CD4-positive, alpha-beta memory T cell (primary cell): ENCODE measurements at regions not wholly inside any gene's neighbourhood (a gene's known extent, or its start where the extent isn't known, plus 50 kb on each side); places are given as distances from the start of the nearest gene placed in this dataset.
"Not testable (repeated sequence)": the region's sequence is repeated elsewhere in the genome, so short reads cannot be mapped to it uniquely, and the experiment has no call there.

Experiments
- CTCF ChIA-PET: fragments of 350-600 bp; sonication (Branson Sonifier 250); formaldehyde crosslinking; loops from one replicate; lab custom pipeline; 2021; ENCODE audit warnings: inconsistent platforms; ENCODE audit not compliant: partially characterized antibody; lab: Charles Lee
- POLR2A ChIA-PET: fragments of 350-600 bp; sonication (Branson Sonifier 250); formaldehyde crosslinking; loops from one replicate; lab custom pipeline; 2021; ENCODE audit not compliant: partially characterized antibody; lab: Charles Lee
- DNase-seq, 5 donors: peaks; one replicate each; pipeline versions ENCODE4 v3.0.0 to v3.0.0-alpha.2; 2020 to 2022; ENCODE audit warnings: mixed read lengths in 1 of 5
- H3K27ac ChIP-seq: one replicate; pipeline ENCODE4 v1.7.0; 2013; ENCODE audit warnings: low read depth, low read length
- H3K27me3 ChIP-seq: 2 replicates; pipeline ENCODE4 v1.7.0; 2013; ENCODE audit warnings: mild to moderate bottlenecking, low read length, moderate library complexity; ENCODE audit not compliant: insufficient read depth
- H3K36me3 ChIP-seq: 2 replicates; pipeline ENCODE4 v1.7.0; 2013; ENCODE audit warnings: mild to moderate bottlenecking, low read length, moderate library complexity; ENCODE audit not compliant: insufficient read depth
- H3K4me1 ChIP-seq: 2 replicates; pipeline ENCODE4 v1.7.0; 2013; ENCODE audit warnings: mild to moderate bottlenecking, low read length, moderate library complexity; ENCODE audit not compliant: insufficient read depth
- H3K4me3 ChIP-seq, 2 donors: one replicate each; pipeline ENCODE4 v1.7.0; 2013; ENCODE audit warnings: low read length in 2 of 2, mild to moderate bottlenecking in 1 of 2
- H3K9me3 ChIP-seq, 2 donors: one replicate each; pipeline ENCODE4 v1.7.0; 2013; ENCODE audit warnings: low read length in 2 of 2, control low read depth in 1 of 2; ENCODE audit not compliant: control insufficient read depth in 1 of 2
- H3K27ac Mint-ChIP-seq, 7 donors: one replicate each; pipeline ENCODE4 v1.8.0; 2020 to 2021; ENCODE audit warnings: mixed read lengths in 7 of 7, mild to moderate bottlenecking in 6 of 7, inconsistent platforms in 3 of 7, moderate library complexity in 3 of 7
- H3K27me3 Mint-ChIP-seq, 2 donors: one replicate each; pipeline ENCODE4 v1.8.0; 2020 to 2021; ENCODE audit warnings: mixed read lengths in 2 of 2
- H3K36me3 Mint-ChIP-seq, 2 donors: one replicate each; pipeline ENCODE4 v1.8.0; 2020 to 2021; ENCODE audit warnings: mixed read lengths in 2 of 2, inconsistent platforms in 1 of 2, mild to moderate bottlenecking in 1 of 2
- H3K4me1 Mint-ChIP-seq, 4 donors: one replicate each; pipeline ENCODE4 v1.8.0; 2020 to 2021; ENCODE audit warnings: mixed read lengths in 4 of 4, mild to moderate bottlenecking in 1 of 4
- H3K4me3 Mint-ChIP-seq, 8 donors: one replicate each; pipeline ENCODE4 v1.8.0; 2020 to 2021; ENCODE audit warnings: mixed read lengths in 8 of 8, mild to moderate bottlenecking in 7 of 8, moderate library complexity in 6 of 8, inconsistent platforms in 3 of 8
- H3K9me3 Mint-ChIP-seq, 8 donors: one replicate each; pipeline ENCODE4 v1.8.0; 2020 to 2021; ENCODE audit warnings: mixed read lengths in 8 of 8, mild to moderate bottlenecking in 5 of 8, inconsistent platforms in 3 of 8, moderate library complexity in 1 of 8
- intact Hi-C: fragments of 100-400 bp; cut with micrococcal nuclease; formaldehyde crosslinking; loops from one replicate; pipeline ENCODE4 v1.15.1; 2023

- H3K9me3 ChIP-seq: no peaks in the 10 kb centered on the region
- ChIA-PET POLR2A (no interaction called here), CTCF (no interaction called here)
- Mint-ChIP-seq H3K9me3 (peaks cover 0 to 8% (median 1%) of the 10 kb centered on the region in 8 donors), H3K27ac (no peak overlapping the region), H3K4me3 (no peak overlapping the region), H3K36me3 (no peaks in the 10 kb centered on the region), H3K4me1 (no peaks in the 10 kb centered on the region), H3K27me3 (no peaks in the 10 kb centered on the region)
- H3K4me1 ChIP-seq: no peaks in the 10 kb centered on the region
- no peak for DNase-seq
- intact Hi-C loops: no loop called here
- H3K4me3 ChIP-seq: no peak overlapping the region
- H3K27me3 ChIP-seq: no peaks in the 10 kb centered on the region
- no peak overlapping the region for H3K27ac ChIP-seq
- no peaks in the 10 kb centered on the region for H3K36me3 ChIP-seq
Measured at GRCh38 chr2:183950673-183951072, 647.7 kb upstream of the ZNF804A start.

GRCh38 chr2:183951630-183952029 is 646.7 kb upstream of the ZNF804A start:
- H3K36me3 Mint-ChIP-seq: no peaks in the 10 kb centered on the region
- ChIA-PET POLR2A (no interaction called here), CTCF (no interaction called here)
- no peaks in the 10 kb centered on the region for H3K27me3 ChIP-seq
- H3K27ac ChIP-seq: no peak overlapping the region
- H3K4me3 ChIP-seq: no peak overlapping the region
- DNase-seq: no peak
- no peaks in the 10 kb centered on the region for H3K36me3 ChIP-seq
- H3K27me3 Mint-ChIP-seq: no peaks in the 10 kb centered on the region
- peaks cover 0 to 9% (median 1%) of the 10 kb centered on the region in 8 donors for H3K9me3 Mint-ChIP-seq
- no peaks in the 10 kb centered on the region for H3K4me1 Mint-ChIP-seq
- intact Hi-C loops: no loop called here
- H3K4me3 Mint-ChIP-seq: no peak overlapping the region
- H3K27ac Mint-ChIP-seq: no peak overlapping the region
- no peaks in the 10 kb centered on the region for H3K9me3 ChIP-seq
- H3K4me1 ChIP-seq: no peaks in the 10 kb centered on the region

DNA sequence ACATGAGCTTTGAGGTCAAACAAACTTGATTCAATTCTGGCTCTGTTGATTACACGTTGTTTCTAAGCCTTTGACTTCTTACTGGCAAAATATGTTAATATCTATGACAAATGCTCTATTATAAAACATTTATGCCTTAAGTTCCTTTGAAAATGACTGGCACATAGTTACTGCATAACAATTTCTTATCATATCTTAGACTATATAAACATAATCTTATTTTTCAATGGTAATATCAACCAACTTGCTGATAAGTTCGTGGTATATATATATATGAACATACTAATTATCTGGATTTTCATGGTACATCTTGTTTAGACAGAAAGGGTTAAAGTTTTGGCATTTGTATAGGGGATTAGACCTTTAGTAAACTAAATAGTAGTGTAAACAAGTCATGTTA is 645.6 kb upstream of the ZNF804A start:
- intact Hi-C loops: no loop called here
- H3K4me3 ChIP-seq: no peak overlapping the region
- Mint-ChIP-seq H3K9me3 (peaks cover 0 to 9% (median 1%) of the 10 kb centered on the region in 8 donors), H3K4me3 (no peak overlapping the region), H3K27me3 (no peaks in the 10 kb centered on the region), H3K4me1 (no peaks in the 10 kb centered on the region), H3K36me3 (no peaks in the 10 kb centered on the region), H3K27ac (no peak overlapping the region)
- no peaks in the 10 kb centered on the region for H3K4me1 ChIP-seq
- ChIA-PET POLR2A (no interaction called here), CTCF (no interaction called here)
- no peak for DNase-seq
- no peaks in the 10 kb centered on the region for H3K36me3 ChIP-seq
- H3K27ac ChIP-seq: no peak overlapping the region
- H3K9me3 ChIP-seq: no peaks in the 10 kb centered on the region
- no peaks in the 10 kb centered on the region for H3K27me3 ChIP-seq

DNA sequence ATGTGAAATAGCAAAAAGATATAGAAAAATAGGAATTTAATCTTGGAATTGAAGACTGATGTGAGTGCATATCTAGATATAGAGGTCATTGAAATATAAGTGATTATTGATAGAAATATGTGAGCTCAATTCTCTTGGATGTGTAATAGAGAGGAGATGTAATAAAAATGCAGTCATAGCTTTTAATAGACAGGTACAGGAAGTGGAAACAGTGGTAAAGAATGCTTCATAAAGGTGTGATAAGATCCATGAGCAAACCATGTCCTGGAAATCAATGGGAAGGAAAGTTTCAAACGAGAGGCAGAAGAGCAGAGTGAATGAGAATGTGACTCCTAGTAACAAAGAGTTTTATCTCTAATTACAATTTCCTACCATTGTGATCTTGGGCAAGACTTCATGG is 634.7 kb upstream of the ZNF804A start:
- no peaks in the 10 kb centered on the region for H3K27me3 ChIP-seq
- Mint-ChIP-seq H3K4me3 (no peak overlapping the region), H3K27ac (no peak overlapping the region), H3K9me3 (peaks cover 0 to 4% (median 0%) of the 10 kb centered on the region in 8 donors), H3K4me1 (no peaks in the 10 kb centered on the region), H3K27me3 (no peaks in the 10 kb centered on the region), H3K36me3 (no peaks in the 10 kb centered on the region)
- intact Hi-C loops: no loop called here
- H3K4me3 ChIP-seq: no peak overlapping the region
- no peak overlapping the region for H3K27ac ChIP-seq
- ChIA-PET CTCF (no interaction called here), POLR2A (no interaction called here)
- DNase-seq: no peak
- no peaks in the 10 kb centered on the region for H3K36me3 ChIP-seq
- H3K4me1 ChIP-seq: no peaks in the 10 kb centered on the region
- no peaks in the 10 kb centered on the region for H3K9me3 ChIP-seq

DNA sequence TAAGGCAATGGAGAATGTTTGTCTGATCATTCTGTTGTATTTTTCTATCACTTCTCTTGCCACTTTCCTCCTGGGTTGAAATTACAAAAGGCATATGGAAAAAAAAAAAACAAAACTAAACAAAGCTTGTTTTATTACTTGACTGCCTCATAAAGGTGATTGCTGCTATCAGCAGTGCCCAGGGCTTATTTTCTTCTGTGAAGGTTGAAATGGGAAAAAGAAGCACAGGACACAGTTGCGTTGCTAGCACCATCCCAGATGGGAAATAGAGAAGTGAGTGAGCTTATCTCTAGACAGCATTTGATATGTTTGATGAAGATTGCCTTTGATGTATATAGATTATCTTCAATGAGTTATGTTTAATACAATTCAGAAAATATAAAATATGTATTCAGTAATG is 633.8 kb upstream of the ZNF804A start:
- H3K36me3 Mint-ChIP-seq: no peaks in the 10 kb centered on the region
- CTCF ChIA-PET: no interaction called here
- POLR2A ChIA-PET: no interaction called here
- H3K27me3 Mint-ChIP-seq: no peaks in the 10 kb centered on the region
- no peaks in the 10 kb centered on the region for H3K4me1 Mint-ChIP-seq
- no peak overlapping the region for H3K4me3 Mint-ChIP-seq
- Histone ChIP-seq H3K27me3 (no peaks in the 10 kb centered on the region), H3K36me3 (no peaks in the 10 kb centered on the region), H3K4me1 (no peaks in the 10 kb centered on the region), H3K27ac (no peak overlapping the region), H3K9me3 (no peaks in the 10 kb centered on the region), H3K4me3 (no peak overlapping the region)
- H3K9me3 Mint-ChIP-seq: peaks cover 0 to 4% (median 0%) of the 10 kb centered on the region in 8 donors
- intact Hi-C loops: no loop called here
- H3K27ac Mint-ChIP-seq: no peak overlapping the region
- no peak for DNase-seq

DNA sequence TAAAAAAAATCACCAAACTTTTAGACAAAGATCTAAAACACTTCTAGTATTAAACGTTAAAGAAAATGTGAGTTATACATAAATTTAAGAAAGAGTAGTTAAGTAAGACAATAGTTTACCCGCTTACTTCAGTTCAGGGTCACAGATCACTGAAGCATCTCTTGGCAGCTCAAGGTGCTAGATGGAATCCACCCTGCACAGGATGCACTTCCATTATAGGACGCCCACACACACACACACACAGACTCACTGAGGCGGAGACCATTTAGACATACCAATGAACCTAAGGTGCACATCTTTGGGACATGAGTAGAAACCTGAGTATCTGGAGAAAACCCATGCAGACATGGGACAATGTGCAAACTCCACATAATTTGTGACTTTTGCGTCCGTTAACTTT is 630.6 kb upstream of the ZNF804A start:
- no peak for DNase-seq
- POLR2A ChIA-PET: no interaction called here
- no peak overlapping the region for H3K27ac Mint-ChIP-seq
- no peak overlapping the region for H3K4me3 ChIP-seq
- H3K27ac ChIP-seq: no peak overlapping the region
- no peaks in the 10 kb centered on the region for H3K36me3 Mint-ChIP-seq
- H3K4me1 Mint-ChIP-seq: no peaks in the 10 kb centered on the region
- H3K27me3 Mint-ChIP-seq: no peaks in the 10 kb centered on the region
- CTCF ChIA-PET: no interaction called here
- H3K9me3 ChIP-seq: no peaks in the 10 kb centered on the region
- intact Hi-C loops: no loop called here
- H3K4me1 ChIP-seq: no peaks in the 10 kb centered on the region
- H3K27me3 ChIP-seq: no peaks in the 10 kb centered on the region
- H3K9me3 Mint-ChIP-seq: peaks cover 0 to 4% (median 3%) of the 10 kb centered on the region in 8 donors
- H3K36me3 ChIP-seq: no peaks in the 10 kb centered on the region
- no peak overlapping the region for H3K4me3 Mint-ChIP-seq

GRCh38 chr2:183975676-183976075 is 622.7 kb upstream of the ZNF804A start:
- intact Hi-C loops, H3K9me3 ChIP-seq, H3K4me3 Mint-ChIP-seq, H3K4me3 ChIP-seq, H3K27ac ChIP-seq, H3K36me3 Mint-ChIP-seq, H3K27me3 ChIP-seq, POLR2A ChIA-PET, H3K4me1 Mint-ChIP-seq, H3K4me1 ChIP-seq, CTCF ChIA-PET, DNase-seq, H3K36me3 ChIP-seq, H3K27ac Mint-ChIP-seq, H3K27me3 Mint-ChIP-seq: not testable (repeated sequence)
- H3K9me3 Mint-ChIP-seq: peaks cover 4 to 29% (median 14%) of the 10 kb centered on the region in 8 donors

DNA sequence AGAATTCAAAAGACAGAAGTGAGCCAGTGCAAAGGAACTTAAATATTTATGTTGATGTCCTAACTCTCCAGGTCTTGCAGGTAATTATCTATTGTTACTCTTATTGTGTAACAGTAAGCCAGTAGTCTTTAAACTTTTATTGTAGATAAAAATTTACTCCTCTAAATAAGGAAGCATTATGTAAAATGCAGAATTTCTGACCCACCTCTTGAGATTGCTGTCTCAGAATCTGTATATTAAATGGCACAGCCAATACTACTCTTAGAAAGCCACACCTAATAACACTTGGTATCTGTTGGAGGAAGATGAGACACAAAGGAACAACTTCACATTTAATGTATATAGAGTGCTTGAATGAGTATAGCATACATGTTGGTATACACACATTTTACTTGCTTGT is 613.5 kb upstream of the ZNF804A start:
- H3K4me3 Mint-ChIP-seq: no peak overlapping the region
- no peak overlapping the region for H3K4me3 ChIP-seq
- H3K27me3 ChIP-seq: no peaks in the 10 kb centered on the region
- no peak overlapping the region for H3K27ac ChIP-seq
- ChIA-PET POLR2A (no interaction called here), CTCF (no interaction called here)
- no peaks in the 10 kb centered on the region for H3K36me3 Mint-ChIP-seq
- no peaks in the 10 kb centered on the region for H3K9me3 ChIP-seq
- DNase-seq: no peak
- H3K27me3 Mint-ChIP-seq: no peaks in the 10 kb centered on the region
- H3K27ac Mint-ChIP-seq: no peak overlapping the region
- no peaks in the 10 kb centered on the region for H3K36me3 ChIP-seq
- intact Hi-C loops: no loop called here
- H3K9me3 Mint-ChIP-seq: peaks cover 0 to 8% (median 4%) of the 10 kb centered on the region in 8 donors
- no peaks in the 10 kb centered on the region for H3K4me1 Mint-ChIP-seq
- no peaks in the 10 kb centered on the region for H3K4me1 ChIP-seq
